Adrenal gland (tissue), 9 donors: ENCODE measurements at regions not wholly inside any gene's neighbourhood (a gene's known extent, or its start where the extent isn't known, plus 50 kb on each side); places are given as distances from the start of the nearest gene placed in this dataset.

ENCODE experiments used
- DNase-seq, 7 donors: peaks; one replicate each; pipeline ENCODE4 v3.0.0-alpha.2; 2019 to 2020
- H3K27ac ChIP-seq, 5 donors: fragments of 200-600 bp; sonication (generic) in 4 of 5; 1 replicate in 3 of 5; 2 replicates in 2 of 5; pipeline versions ENCODE4 v1.5.1 to v1.8.0; 2016 to 2020; ENCODE audit warnings: mild to moderate bottlenecking in 1 of 5
- H3K27me3 ChIP-seq: fragments of 200-600 bp; 2 replicates; pipeline ENCODE4 v1.8.0; 2021
- H3K36me3 ChIP-seq, 2 donors: fragments of 200-600 bp; replicated peaks in 1 of 2; 1 replicate in 1 of 2; 2 replicates in 1 of 2; pipeline versions ENCODE4 v1.5.1 to v1.8.0; 2018 to 2022
- H3K4me1 ChIP-seq, 2 donors: fragments of 200-600 bp; replicated peaks in 1 of 2; 1 replicate in 1 of 2; 2 replicates in 1 of 2; pipeline versions ENCODE4 v1.5.1 to v1.8.0; 2018 to 2021
- H3K4me3 ChIP-seq, 4 donors: fragments of 200-600 bp; sonication (generic) in 3 of 4; one replicate each; pipeline ENCODE4 v1.5.1; 2016 to 2018
- H3K9me3 ChIP-seq, 3 donors: fragments of 200-600 bp; sonication (generic) in 1 of 3; replicated peaks in 1 of 3; 1 replicate in 2 of 3; 2 replicates in 1 of 3; pipeline versions ENCODE4 v1.5.1 to v1.8.0; 2016 to 2021
- CTCF ChIP-seq, 6 experiments: fragments of 450-650 bp in 4 of 6; fragments of 200-600 bp in 2 of 6; sonication (generic) in 1 of 6; IDR thresholded peaks; 1 replicate in 5 of 6; 2 replicates in 1 of 6; pipeline versions ENCODE4 v1.5.1 to v1.8.0; 2016 to 2021; ENCODE audit warnings: antibody characterized with exemption in 6 of 6, mild to moderate bottlenecking in 2 of 6, moderate library complexity in 1 of 6
- POLR2A ChIP-seq, 2 donors: fragments of 450-650 bp; IDR thresholded peaks; one replicate each; pipeline ENCODE4 v1.6.1; 2017; ENCODE audit warnings: antibody characterized with exemption in 2 of 2, mild to moderate bottlenecking in 2 of 2, moderate library complexity in 1 of 2
- WGBS, 4 donors: extraction: QIAGEN DNeasy Blood & Tissue Kit in 2 of 4; methylation state at CpG; one replicate each; pipeline versions ENCODE4 v1.1.5 to v1.1.7; 2013 to 2017; 5-methylcytosine and 5-hydroxymethylcytosine counted together
- intact Hi-C, 2 donors: fragments of 100-400 bp; cut with DNase I; formaldehyde crosslinking; loops; one replicate each; pipeline versions ENCODE4 v1.14.1 to v1.15.0; 2022 to 2023
- donor health status: healthy with polysubstance abuse.
- donor health status: Bipolar disorder and iron deficiency.
- donor health status: DM: yes; HTN: yes; CAD: no.
- donor health status: DM: no; HTN: no; CAD: no.
- donor health status: DM: no; HTN: no; CAD: no.

- TF ChIP-seq POLR2A (IDR thresholded peaks at IDR 0.05) (no peak), CTCF (IDR thresholded peaks at IDR 0.05) (no peak)
- Histone ChIP-seq H3K4me3 (no peak overlapping the region), H3K9me3 (no peaks in the 10 kb centered on the region), H3K27me3 (no peaks in the 10 kb centered on the region), H3K27ac (no peak overlapping the region), H3K36me3 (no peaks in the 10 kb centered on the region), H3K4me1 (no peaks in the 10 kb centered on the region)
- no peak for DNase-seq
- intact Hi-C loops = no loop called here
Observed at GRCh38 chr12:58710901-58711300, 209.4 kb downstream of the LRIG3 start.

GRCh38 chr12:58711974-58712373 is 208.3 kb downstream of the LRIG3 start:
- WGBS, 4 donors = 49 to 63% (median 56%) methylated on average over 4 of the region's 4 CpGs
- TF ChIP-seq CTCF (IDR thresholded peaks at IDR 0.05) (no peak), POLR2A (IDR thresholded peaks at IDR 0.05) (no peak)

GRCh38 chr12:58712976-58713375 is 207.3 kb downstream of the LRIG3 start:
- Histone ChIP-seq H3K9me3 (no peaks in the 10 kb centered on the region), H3K4me1 (no peaks in the 10 kb centered on the region), H3K36me3 (no peaks in the 10 kb centered on the region), H3K27me3 (no peaks in the 10 kb centered on the region), H3K27ac (no peak overlapping the region), H3K4me3 (no peak overlapping the region)
- no peak for TF ChIP-seq CTCF (IDR thresholded peaks at IDR 0.05)
- TF ChIP-seq POLR2A (IDR thresholded peaks at IDR 0.05) = no peak
- 78 to 92% (median 83%) methylated on average over 1 of the region's 1 CpG for WGBS, 4 donors
- intact Hi-C loops = no loop called here
- DNase-seq = no peak

More at GRCh38 chr12:58711974-58712373, 208.3 kb downstream of the LRIG3 start:
- Histone ChIP-seq H3K4me3 (no peak overlapping the region), H3K9me3 (no peaks in the 10 kb centered on the region), H3K36me3 (no peaks in the 10 kb centered on the region), H3K27ac (no peak overlapping the region), H3K4me1 (no peaks in the 10 kb centered on the region), H3K27me3 (no peaks in the 10 kb centered on the region)
- intact Hi-C loops = no loop called here
- DNase-seq = no peak

GRCh38 chr12:58719161-58719560 is 201.1 kb downstream of the LRIG3 start:
- H3K4me3 ChIP-seq = no peak overlapping the region
- WGBS, 4 donors = 72 to 83% (median 80%) methylated on average over 1 of the region's 1 CpG
- intact Hi-C loops = no loop called here

More at GRCh38 chr12:58719161-58719560, 201.1 kb downstream of the LRIG3 start:
- Histone ChIP-seq H3K27me3 (no peaks in the 10 kb centered on the region), H3K4me1 (no peaks in the 10 kb centered on the region), H3K36me3 (no peaks in the 10 kb centered on the region), H3K9me3 (no peaks in the 10 kb centered on the region), H3K27ac (no peak overlapping the region)
- no peak for DNase-seq
- TF ChIP-seq POLR2A (IDR thresholded peaks at IDR 0.05) (no peak), CTCF (IDR thresholded peaks at IDR 0.05) (no peak)
